H9 (cell line): ENCODE measurements at regions not wholly inside any gene's neighbourhood (a gene's known extent, or its start where the extent isn't known, plus 50 kb on each side); places are given as distances from the start of the nearest gene placed in this dataset.

Source experiments
- DNase-seq: peaks from one replicate; pipeline ENCODE4 v3.0.0-alpha.2; 2017
- H2AFZ ChIP-seq: one replicate; pipeline ENCODE4 v1.6.1; 2013; ENCODE audit warnings: mild to moderate bottlenecking, low read length, control low read depth, moderate library complexity
- H2AK5ac ChIP-seq: 2 replicates; pipeline ENCODE4 v1.6.1; 2013; ENCODE audit warnings: low read length, control low read depth, mixed read lengths; ENCODE audit not compliant: insufficient read length
- H2BK120ac ChIP-seq: one replicate; pipeline ENCODE4 v1.6.1; 2013; ENCODE audit warnings: low read depth, mild to moderate bottlenecking, low read length, control low read depth, inconsistent platforms; ENCODE audit not compliant: poor library complexity, severe bottlenecking
- H2BK12ac ChIP-seq: 2 replicates; pipeline ENCODE4 v1.6.1; 2013; ENCODE audit warnings: low read length, control low read depth, mixed read lengths, low read depth; ENCODE audit not compliant: insufficient read length
- H2BK15ac ChIP-seq: 2 replicates; pipeline ENCODE4 v1.6.1; 2013; ENCODE audit warnings: low read depth, low read length, control low read depth
- H2BK20ac ChIP-seq: one replicate; pipeline ENCODE4 v1.6.1; 2013; ENCODE audit warnings: low read depth, mild to moderate bottlenecking, low read length, control low read depth, inconsistent platforms; ENCODE audit not compliant: poor library complexity, severe bottlenecking
- H2BK5ac ChIP-seq: 2 replicates; pipeline ENCODE4 v1.6.1; 2013; ENCODE audit warnings: low read length, control low read depth, mixed read lengths; ENCODE audit not compliant: insufficient read length
- H3K14ac ChIP-seq: 2 replicates; pipeline ENCODE4 v1.6.1; 2013; ENCODE audit warnings: low read length, control low read depth; ENCODE audit not compliant: insufficient read depth
- H3K18ac ChIP-seq: 2 replicates; pipeline ENCODE4 v1.6.1; 2013; ENCODE audit warnings: low read depth, mild to moderate bottlenecking, mixed read lengths, low read length, control low read depth; ENCODE audit not compliant: insufficient read length
- H3K23ac ChIP-seq: 2 replicates; pipeline ENCODE4 v1.6.1; 2013; ENCODE audit warnings: low read length, control low read depth, mixed read lengths, low read depth; ENCODE audit not compliant: insufficient read length
- H3K23me2 ChIP-seq: 2 replicates; pipeline ENCODE4 v1.6.1; 2013; ENCODE audit warnings: low read depth, mild to moderate bottlenecking, mixed read lengths, low read length, control low read depth; ENCODE audit not compliant: insufficient read length, poor library complexity, severe bottlenecking
- H3K27ac ChIP-seq: 2 replicates; pipeline ENCODE4 v1.5.1; 2013; ENCODE audit warnings: low read length, control low read depth, mixed read lengths, low read depth; ENCODE audit not compliant: insufficient read length
- H3K27me3 ChIP-seq: 2 replicates; pipeline ENCODE4 v1.6.1; 2013; ENCODE audit warnings: low read length, control low read depth, inconsistent platforms; ENCODE audit not compliant: insufficient read depth
- H3K4ac ChIP-seq: 2 replicates; pipeline ENCODE4 v1.6.1; 2013; ENCODE audit warnings: low read depth, mild to moderate bottlenecking, control low read depth, inconsistent platforms, low read length, moderate library complexity
- H3K4me1 ChIP-seq: 2 replicates; pipeline ENCODE4 v1.6.1; 2013; ENCODE audit warnings: low read length, control low read depth, inconsistent platforms; ENCODE audit not compliant: insufficient read depth
- H3K4me2 ChIP-seq: 2 replicates; pipeline ENCODE4 v1.6.1; 2013; ENCODE audit warnings: low read length, control low read depth, mixed read lengths; ENCODE audit not compliant: insufficient read length, insufficient read depth
- H3K56ac ChIP-seq: 2 replicates; pipeline ENCODE4 v1.6.1; 2013; ENCODE audit warnings: low read depth, mild to moderate bottlenecking, mixed read lengths, low read length, control low read depth; ENCODE audit not compliant: insufficient read length
- H3K79me1 ChIP-seq: 2 replicates; pipeline ENCODE4 v1.6.1; 2013; ENCODE audit warnings: low read depth, mild to moderate bottlenecking, moderate library complexity, low read length, control low read depth, inconsistent platforms; ENCODE audit not compliant: insufficient read depth, poor library complexity, severe bottlenecking
- H3K79me2 ChIP-seq: 2 replicates; pipeline ENCODE4 v1.6.1; 2013; ENCODE audit warnings: low read length, control low read depth, inconsistent platforms; ENCODE audit not compliant: insufficient read depth
- H3K9ac ChIP-seq: 2 replicates; pipeline ENCODE4 v1.6.1; 2013; ENCODE audit warnings: low read length, control low read depth, mixed read lengths; ENCODE audit not compliant: insufficient read length; ENCODE audit errors: extremely low read depth
- H3K9me3 ChIP-seq: one replicate; pipeline ENCODE4 v1.6.1; 2013; ENCODE audit warnings: low read depth, low read length, inconsistent platforms; ENCODE audit not compliant: control insufficient read depth
- H3T11ph ChIP-seq: one replicate; pipeline ENCODE4 v1.6.1; 2013; ENCODE audit warnings: mild to moderate bottlenecking, low read length, control low read depth, inconsistent platforms
- H4K20me1 ChIP-seq: one replicate; pipeline ENCODE4 v1.6.1; 2013; ENCODE audit not compliant: control insufficient read depth, insufficient read length, insufficient read depth
- H4K5ac ChIP-seq: 2 replicates; pipeline ENCODE4 v1.6.1; 2013; ENCODE audit warnings: low read depth, mild to moderate bottlenecking, mixed read lengths, low read length, control low read depth; ENCODE audit not compliant: insufficient read length
- H4K8ac ChIP-seq: replicated peaks from 2 replicates; pipeline ENCODE4 v1.6.1; 2013; ENCODE audit warnings: low read length, control low read depth, mixed read lengths, low read depth; ENCODE audit not compliant: insufficient read length
- H4K91ac ChIP-seq: 2 replicates; pipeline ENCODE4 v1.6.1; 2013; ENCODE audit warnings: low read depth, mild to moderate bottlenecking, moderate library complexity, mixed read lengths, low read length, control low read depth; ENCODE audit not compliant: insufficient read length
- H3K27ac Mint-ChIP-seq, 3 experiments: 2 replicates in 2 of 3; 3 replicates in 1 of 3; pipeline ENCODE4 v1.8.0; 2020 to 2021; ENCODE audit warnings: mixed read lengths in 3 of 3, mild to moderate bottlenecking in 1 of 3, moderate library complexity in 1 of 3
- H3K27me3 Mint-ChIP-seq: 2 replicates; pipeline ENCODE4 v1.8.0; 2021; ENCODE audit warnings: low read depth, mild to moderate bottlenecking, moderate library complexity, mixed read lengths
- H3K36me3 Mint-ChIP-seq, 3 experiments: 2 replicates in 2 of 3; 3 replicates in 1 of 3; pipeline ENCODE4 v1.8.0; 2020 to 2021; ENCODE audit warnings: low read depth in 3 of 3, mixed read lengths in 3 of 3; ENCODE audit not compliant: insufficient read depth in 1 of 3
- H3K4me1 Mint-ChIP-seq, 2 experiments: 2 replicates each; pipeline ENCODE4 v1.8.0; 2020; ENCODE audit warnings: mixed read lengths in 2 of 2
- H3K4me3 Mint-ChIP-seq, 2 experiments: 2 replicates in 1 of 2; 3 replicates in 1 of 2; pipeline ENCODE4 v1.8.0; 2020 to 2021; ENCODE audit warnings: mild to moderate bottlenecking in 2 of 2, mixed read lengths in 2 of 2, moderate library complexity in 1 of 2
- H3K9me3 Mint-ChIP-seq, 2 experiments: 2 replicates in 1 of 2; 3 replicates in 1 of 2; pipeline ENCODE4 v1.8.0; 2020; ENCODE audit warnings: mild to moderate bottlenecking in 2 of 2, mixed read lengths in 2 of 2, moderate library complexity in 1 of 2
- WGBS: extraction: QIAGEN DNeasy Blood & Tissue Kit; methylation state at CpG from one replicate; pipeline ENCODE4 v1.1.7; 2013; ENCODE audit warnings: missing lambda C conversion rate, low lambda C conversion rate, mixed read lengths; ENCODE audit not compliant: insufficient read length; ENCODE audit errors: extremely low coverage; 5-methylcytosine and 5-hydroxymethylcytosine counted together
- TF ChIP-seq, protein P1 (sequence below): fragments of 200-600 bp; sonication (generic); conservative IDR thresholded peaks from 3 replicates; pipeline ENCODE4 v1.8.0; 2021; ENCODE audit warnings: antibody characterized with exemption, mild to moderate bottlenecking

DNA sequence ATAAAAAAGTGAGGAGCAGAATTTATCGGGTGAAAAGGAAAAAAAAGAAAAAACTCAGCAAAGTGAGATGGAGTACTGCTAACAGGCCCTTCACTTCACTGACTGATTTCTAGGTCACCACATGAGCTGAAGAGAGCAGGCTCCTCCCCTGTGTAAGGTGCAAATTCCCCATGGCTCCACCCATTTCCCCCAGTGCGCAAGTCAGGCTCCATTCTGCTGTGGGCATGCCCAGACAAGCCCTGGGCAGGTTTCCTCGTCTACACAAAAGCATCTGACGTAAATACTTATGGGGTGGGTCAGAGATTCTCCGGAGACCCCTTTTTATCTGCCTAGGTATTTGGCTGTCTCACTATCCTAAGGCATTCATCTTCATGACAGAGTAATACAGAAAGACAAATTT is 157.9 kb downstream of the MAGEB5 start:
- H3K14ac ChIP-seq, result no peak overlapping the region
- no peak overlapping the region for H3K56ac ChIP-seq
- no peak overlapping the region for H3K27ac ChIP-seq
- no peak overlapping the region for H3K23ac ChIP-seq
- H3K4me2 ChIP-seq, result no peak overlapping the region
- H3K4me1 Mint-ChIP-seq, result peaks cover 8 to 9% of the 10 kb centered on the region in 2 experiments
- H4K91ac ChIP-seq, result no peak overlapping the region
- H3K18ac ChIP-seq, result no peak overlapping the region
- H3K79me2 ChIP-seq, result no peaks in the 10 kb centered on the region
- no peak overlapping the region for H2BK120ac ChIP-seq
- H2AK5ac ChIP-seq, result no peak overlapping the region
- peaks cover 0 to 19% (median 5%) of the 10 kb centered on the region in 3 experiments; a peak in 6 of 7 replicates for H3K36me3 Mint-ChIP-seq
- no peak overlapping the region for H3K4ac ChIP-seq
- peak; percentile 42 for DNase-seq
- H4K5ac ChIP-seq, result no peak overlapping the region
- TF ChIP-seq, protein P1, sequence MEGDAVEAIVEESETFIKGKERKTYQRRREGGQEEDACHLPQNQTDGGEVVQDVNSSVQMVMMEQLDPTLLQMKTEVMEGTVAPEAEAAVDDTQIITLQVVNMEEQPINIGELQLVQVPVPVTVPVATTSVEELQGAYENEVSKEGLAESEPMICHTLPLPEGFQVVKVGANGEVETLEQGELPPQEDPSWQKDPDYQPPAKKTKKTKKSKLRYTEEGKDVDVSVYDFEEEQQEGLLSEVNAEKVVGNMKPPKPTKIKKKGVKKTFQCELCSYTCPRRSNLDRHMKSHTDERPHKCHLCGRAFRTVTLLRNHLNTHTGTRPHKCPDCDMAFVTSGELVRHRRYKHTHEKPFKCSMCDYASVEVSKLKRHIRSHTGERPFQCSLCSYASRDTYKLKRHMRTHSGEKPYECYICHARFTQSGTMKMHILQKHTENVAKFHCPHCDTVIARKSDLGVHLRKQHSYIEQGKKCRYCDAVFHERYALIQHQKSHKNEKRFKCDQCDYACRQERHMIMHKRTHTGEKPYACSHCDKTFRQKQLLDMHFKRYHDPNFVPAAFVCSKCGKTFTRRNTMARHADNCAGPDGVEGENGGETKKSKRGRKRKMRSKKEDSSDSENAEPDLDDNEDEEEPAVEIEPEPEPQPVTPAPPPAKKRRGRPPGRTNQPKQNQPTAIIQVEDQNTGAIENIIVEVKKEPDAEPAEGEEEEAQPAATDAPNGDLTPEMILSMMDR, result no peak
- H3T11ph ChIP-seq, result no peak overlapping the region
- peaks cover 2% of the 10 kb centered on the region for H3K9me3 ChIP-seq
- H3K27me3 ChIP-seq, result no peaks in the 10 kb centered on the region
- no peak overlapping the region for H3K4me3 Mint-ChIP-seq
- H2BK12ac ChIP-seq, result no peak overlapping the region
- H3K79me1 ChIP-seq, result no peaks in the 10 kb centered on the region
- H2AFZ ChIP-seq, result no peak overlapping the region
- WGBS, result no CpG with 5 or more reads among the region's 5 CpGs
- no peak overlapping the region; a peak in 1 of 7 replicates for H3K27ac Mint-ChIP-seq
- peaks cover 59 to 63% of the 10 kb centered on the region in 2 experiments for H3K9me3 Mint-ChIP-seq
- H2BK5ac ChIP-seq, result no peak overlapping the region
- H3K9ac ChIP-seq, result no peak overlapping the region
- no peak overlapping the region for H2BK15ac ChIP-seq
- no peaks in the 10 kb centered on the region for H3K4me1 ChIP-seq
- no peak overlapping the region for H4K8ac ChIP-seq
- no peak overlapping the region for H2BK20ac ChIP-seq
- no peaks in the 10 kb centered on the region for H3K27me3 Mint-ChIP-seq
- no peaks in the 10 kb centered on the region for H3K23me2 ChIP-seq
- no peaks in the 10 kb centered on the region for H4K20me1 ChIP-seq
